GM18907 (cell line): ENCODE measurements at regions not wholly inside any gene's neighbourhood (a gene's known extent, or its start where the extent isn't known, plus 50 kb on each side); places are given as distances from the start of the nearest gene placed in this dataset.

ENCODE experiments used
- ATAC-seq: cut with Tn5 transposase; IDR thresholded peaks from one replicate; pipeline ENCODE4 v1.9.1; 2021; ENCODE audit warnings: mild to moderate bottlenecking, moderate library complexity; ENCODE audit not compliant: unreplicated experiment

DNA sequence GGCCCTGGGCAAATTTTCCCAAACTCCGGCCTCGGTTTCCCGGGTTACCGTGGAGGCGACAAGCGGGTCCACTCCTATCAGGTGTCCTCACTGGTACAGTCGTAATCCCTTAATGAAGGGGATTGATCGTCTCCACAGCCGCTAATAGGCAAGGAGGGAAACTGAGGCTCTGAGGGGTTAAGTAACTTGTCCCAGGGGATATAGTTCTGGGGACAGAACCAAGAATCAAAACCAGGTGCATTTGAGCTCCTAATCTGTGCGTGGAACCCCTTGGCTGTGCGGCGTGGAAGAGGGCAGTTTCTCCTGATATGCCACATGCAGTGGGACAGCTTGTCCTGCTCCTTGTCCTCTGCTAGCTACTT, 157.2 kb downstream of the CYRIA start:
- no peak for ATAC-seq

GRCh38 chr2:16507655-16508489, 157.8 kb downstream of the CYRIA start:
- peak; percentile 64 for ATAC-seq

- ATAC-seq = no peak
Observed at GRCh38 chr2:16506366-16506765, 159.3 kb downstream of the CYRIA start.

DNA sequence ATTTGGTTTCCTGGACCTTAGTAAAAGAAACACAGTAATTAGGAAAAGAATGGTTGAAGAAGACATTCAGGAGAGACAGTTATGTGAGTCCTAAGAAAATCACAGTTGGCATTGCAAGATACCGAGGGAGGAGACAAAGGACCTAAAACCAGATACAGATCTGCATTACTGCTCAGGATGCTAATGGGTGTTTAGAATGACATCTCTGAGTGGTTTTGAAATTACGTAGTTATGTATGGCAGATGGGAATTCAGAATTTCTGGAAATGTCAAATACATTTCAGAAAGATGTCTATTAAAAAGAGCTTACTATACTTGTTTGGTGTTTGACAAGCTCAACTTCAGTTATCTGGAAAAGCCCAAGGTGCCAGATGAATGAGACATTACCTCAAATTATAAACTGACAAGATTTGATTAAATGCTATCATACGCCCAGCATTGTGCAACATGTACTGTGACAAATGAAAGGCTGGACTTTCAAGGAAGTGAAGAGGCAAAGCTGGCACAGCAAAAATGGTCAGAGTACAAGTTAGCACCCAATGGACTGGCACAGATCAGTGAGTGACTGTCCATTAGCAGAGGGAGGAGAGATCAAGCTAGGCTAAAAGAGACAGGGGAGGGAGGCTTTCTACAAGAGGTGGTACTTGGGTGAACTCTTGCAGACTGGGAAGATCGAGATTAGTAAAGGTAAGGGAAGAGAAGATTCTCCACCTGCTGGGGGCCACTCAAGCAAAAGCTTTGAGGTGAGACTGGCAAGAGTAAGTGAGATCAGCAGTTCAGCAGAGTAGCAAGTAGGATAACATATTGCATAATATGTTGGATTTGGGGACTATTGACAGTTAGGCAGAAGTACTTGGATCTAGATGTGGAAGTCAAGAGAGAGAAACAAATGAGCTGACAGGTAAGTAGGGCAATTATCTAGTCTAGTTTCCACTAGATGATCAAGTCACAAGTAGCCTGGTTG, 168.9 kb downstream of the CYRIA start:
- no peak for ATAC-seq

DNA sequence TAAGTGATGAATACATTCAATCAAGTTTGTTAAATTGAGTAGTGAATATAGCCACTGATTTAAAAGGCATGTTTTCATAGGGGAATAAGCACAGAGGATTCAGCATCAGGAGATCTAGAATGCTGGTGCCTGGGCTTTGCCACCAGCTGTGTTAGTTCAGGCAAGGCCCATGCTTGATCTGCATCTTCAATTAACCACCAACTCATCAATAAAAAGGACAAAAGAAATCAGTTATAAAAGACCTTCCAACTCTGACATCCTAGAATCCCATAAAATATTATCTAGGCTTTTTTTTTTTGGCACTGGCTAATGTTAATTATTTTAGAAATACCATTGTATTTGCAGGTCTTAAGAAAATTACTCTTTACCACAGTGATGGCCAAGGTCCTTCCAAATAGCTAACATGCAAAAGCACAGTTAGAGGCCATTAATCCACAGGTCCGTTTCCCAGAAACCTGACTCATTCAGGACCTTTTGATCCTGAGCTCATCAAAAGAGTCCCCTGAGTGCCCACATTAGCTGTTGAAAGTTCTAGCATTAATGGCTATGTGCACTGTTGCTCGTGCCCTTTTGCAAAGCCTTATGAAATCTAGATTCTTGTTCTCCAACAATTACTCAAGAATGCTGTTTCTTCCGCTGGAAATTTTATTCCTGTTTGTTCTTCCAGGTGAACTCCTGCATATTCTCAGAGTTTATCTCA, 170.0 kb downstream of the CYRIA start:
- no peak for ATAC-seq

DNA sequence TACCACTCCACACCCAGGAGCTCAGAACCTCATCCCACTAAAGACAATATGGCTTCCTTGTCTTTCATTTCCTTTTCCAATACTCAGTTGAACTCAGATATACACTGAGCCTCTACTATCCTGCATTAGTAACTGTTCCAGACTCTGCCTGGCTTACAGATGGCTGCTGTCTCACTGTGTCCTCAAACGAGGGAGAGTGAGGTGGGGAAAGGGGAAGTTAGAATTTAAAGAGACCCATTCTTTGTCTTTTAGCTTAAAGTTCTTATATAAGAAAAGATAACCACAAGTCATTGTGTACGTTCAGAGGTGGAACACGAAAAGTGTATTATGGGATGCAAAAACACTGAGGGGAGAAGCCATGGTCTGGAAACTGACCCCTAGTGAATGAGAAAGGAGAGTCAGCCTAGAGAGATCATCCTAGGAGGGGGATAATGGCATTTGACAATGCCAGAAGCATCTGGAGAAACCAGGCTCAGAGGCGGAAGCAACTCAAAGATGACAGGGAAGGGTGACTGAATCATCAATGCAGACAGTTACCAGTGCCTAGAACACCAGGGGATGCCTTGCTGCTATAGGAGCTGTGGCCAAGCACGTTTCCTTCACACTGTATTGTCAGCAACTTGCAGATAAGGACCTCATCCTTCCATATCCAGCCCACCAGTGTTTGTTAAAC, 170.7 kb downstream of the CYRIA start:
- ATAC-seq = no peak

GRCh38 chr2:16493788-16494187, 171.8 kb downstream of the CYRIA start:
- ATAC-seq = no peak

DNA sequence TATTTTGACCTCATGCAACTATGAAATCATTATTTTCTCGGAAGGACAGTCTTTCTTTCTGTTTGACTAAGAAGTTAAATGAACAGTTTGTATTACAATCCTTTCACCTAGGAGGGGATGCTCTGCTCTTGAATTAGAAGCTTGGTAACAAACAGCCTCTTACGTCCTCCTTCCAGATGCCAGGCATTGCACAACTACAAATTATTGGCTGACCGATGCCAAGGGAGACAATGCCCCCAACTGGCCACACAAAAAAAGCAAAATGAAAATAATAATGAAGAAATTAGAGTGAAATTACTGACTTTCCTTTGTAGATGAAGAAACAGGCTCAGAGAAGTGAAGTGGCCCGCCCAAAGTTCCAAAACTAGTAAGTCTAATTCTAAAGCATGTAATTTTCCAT, 177.9 kb downstream of the CYRIA start:
- no peak for ATAC-seq

- no peak for ATAC-seq
Observed at GRCh38 chr2:16485251-16485650, 180.4 kb downstream of the CYRIA start.

DNA sequence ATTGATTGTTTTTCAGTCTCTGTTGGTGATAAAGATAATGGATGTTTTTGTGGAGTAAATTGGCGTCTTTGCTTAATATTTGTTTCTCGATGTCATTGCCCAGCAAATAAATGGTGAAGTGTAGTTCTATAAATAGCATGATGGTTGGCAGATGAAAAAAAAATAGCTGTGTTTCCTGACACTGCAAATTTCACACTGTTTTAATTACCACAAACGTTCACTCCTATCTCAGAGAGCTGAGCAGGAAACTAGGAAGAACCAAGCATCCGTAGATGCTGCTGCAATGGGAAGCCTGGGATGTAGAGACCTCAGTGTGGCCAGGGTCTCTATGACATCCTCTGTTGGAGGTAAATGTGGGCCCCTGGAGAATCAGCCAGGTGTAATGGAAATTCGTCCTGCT, 183.2 kb downstream of the CYRIA start:
- ATAC-seq = no peak

DNA sequence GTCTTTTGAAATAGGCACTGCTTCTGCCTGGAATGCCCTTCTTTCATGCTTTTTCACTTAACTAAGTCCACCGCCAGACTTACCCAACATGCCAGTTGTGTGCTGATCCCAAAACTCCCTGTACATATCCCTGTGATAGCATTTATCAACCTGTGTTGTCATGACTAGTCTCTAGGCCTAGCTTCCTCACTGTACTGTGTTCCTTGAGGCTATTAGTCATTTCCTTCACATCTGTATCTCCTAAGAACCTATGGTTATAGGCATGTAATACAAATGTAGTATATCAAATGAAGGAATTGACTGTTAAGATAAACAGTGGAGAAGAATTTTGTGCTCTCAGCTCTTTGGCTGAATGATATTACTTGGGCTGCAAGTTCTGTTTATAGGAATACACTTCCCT, 184.3 kb downstream of the CYRIA start:
- ATAC-seq = no peak

DNA sequence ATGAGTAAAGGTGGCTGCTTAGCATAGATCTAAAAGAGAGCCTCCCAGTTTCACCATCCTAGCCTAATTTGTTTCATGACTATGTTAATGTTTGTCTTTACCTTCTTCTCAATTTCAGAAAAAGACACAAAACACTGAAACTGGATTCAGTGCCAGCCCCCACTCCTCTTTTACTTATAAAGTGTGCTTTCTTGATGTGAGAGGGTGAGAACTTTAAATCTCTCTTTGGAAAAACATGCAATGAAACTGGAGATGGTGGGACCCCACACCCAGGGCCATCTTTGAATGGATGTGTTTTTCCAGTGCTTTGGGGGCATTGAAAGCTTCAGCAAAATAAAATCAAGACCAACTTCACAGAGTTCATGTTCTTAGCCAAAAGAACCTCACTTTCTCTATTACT, 185.9 kb downstream of the CYRIA start:
- no peak for ATAC-seq

DNA sequence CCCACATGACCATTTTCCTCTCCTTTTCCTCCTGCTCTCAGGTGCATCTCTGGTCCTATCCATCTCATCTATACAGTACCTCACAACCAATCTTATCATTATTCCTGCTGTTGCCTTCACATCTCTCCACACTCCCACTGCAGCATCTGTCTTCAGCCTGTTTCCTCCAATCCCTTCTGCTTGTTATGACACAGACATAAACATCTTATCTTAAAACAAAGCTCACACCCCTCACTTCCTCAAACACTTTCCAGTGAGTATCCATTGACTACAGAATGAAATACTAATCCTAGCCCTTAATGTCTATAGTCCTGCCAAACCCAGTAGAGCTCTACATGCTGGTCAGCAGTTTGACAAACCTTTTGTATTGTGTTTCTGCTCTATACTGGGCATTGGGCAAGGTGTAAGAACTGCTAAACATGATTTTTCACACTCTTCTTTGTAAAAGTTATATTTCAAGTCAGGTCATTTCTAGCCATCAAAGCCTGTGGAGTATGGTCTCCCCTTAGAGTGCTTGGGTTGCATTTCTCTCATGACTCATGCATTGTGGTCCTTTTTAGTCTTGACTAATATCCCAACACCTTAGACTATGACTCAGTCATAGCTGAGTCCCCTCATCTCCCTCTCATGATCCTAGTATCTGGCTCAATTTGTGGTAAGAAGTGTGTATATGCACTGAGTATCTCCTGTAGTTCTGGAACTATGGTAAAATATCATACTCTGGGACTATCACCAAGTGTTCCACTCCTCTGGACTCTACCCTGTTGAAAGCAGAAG, 187.0 kb downstream of the CYRIA start:
- no peak for ATAC-seq

DNA sequence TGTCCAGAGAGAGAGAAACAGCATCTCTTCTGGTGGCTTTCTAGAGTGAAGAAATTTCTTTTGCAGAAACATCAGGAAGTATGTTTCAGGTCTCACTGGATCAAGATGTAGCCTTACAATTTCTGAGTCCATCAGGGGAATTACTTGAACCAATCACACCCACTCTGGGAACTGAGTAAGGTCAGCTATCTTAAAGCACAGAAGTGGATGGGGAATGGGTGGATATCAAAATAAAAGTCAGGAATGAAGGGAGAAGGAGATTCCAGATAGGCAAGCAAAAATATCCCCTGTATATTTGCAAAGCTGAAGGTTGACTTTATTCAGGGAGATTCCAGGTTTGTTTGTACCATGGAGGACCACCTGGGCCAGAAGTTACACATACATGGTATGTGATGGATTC, 188.0 kb downstream of the CYRIA start:
- no peak for ATAC-seq

GRCh38 chr2:16476866-16477265, 188.8 kb downstream of the CYRIA start:
- no peak for ATAC-seq

DNA sequence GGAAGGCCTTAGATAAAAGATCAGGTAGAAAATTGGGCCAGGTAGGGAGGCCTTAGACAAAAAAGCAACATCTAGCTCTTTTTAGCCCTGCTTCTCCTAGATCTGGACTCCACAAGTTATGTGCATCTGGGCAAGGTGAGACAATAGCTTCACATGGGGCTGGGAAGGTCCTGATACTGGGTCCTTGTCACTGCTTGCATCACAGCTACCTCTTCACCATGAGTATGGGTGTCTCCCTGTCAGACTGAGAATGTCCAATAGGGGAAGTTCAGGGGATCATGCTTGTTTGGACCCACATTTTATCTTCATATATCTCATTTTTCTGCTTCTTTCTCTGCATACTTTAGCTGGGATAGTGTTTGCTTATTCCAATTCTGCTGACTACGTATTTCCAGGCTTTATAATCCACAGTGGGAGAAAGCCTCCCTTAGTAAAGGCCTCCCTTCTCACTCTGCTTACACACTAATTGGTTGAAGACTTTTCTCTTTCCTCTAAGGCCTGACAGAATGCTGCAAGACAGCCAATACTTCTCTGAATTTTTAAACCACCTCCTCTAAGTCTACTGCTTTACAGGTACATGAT, 189.6 kb downstream of the CYRIA start:
- no peak for ATAC-seq

- no peak for ATAC-seq
Observed at GRCh38 chr2:16475586-16475985, 190.0 kb downstream of the CYRIA start.

- no peak for ATAC-seq
Observed at GRCh38 chr2:16473575-16473974, 192.1 kb downstream of the CYRIA start.

- no peak for ATAC-seq
Observed at GRCh38 chr2:16470936-16471490, 194.6 kb downstream of the CYRIA start.

GRCh38 chr2:16466821-16467151, 198.8 kb downstream of the CYRIA start:
- no peak for ATAC-seq
